ENCODE measurements at regions not wholly inside any gene's neighbourhood (a gene's known extent, or its start where the extent isn't known, plus 50 kb on each side); places are given as distances from the start of the nearest gene placed in this dataset.

DNA sequence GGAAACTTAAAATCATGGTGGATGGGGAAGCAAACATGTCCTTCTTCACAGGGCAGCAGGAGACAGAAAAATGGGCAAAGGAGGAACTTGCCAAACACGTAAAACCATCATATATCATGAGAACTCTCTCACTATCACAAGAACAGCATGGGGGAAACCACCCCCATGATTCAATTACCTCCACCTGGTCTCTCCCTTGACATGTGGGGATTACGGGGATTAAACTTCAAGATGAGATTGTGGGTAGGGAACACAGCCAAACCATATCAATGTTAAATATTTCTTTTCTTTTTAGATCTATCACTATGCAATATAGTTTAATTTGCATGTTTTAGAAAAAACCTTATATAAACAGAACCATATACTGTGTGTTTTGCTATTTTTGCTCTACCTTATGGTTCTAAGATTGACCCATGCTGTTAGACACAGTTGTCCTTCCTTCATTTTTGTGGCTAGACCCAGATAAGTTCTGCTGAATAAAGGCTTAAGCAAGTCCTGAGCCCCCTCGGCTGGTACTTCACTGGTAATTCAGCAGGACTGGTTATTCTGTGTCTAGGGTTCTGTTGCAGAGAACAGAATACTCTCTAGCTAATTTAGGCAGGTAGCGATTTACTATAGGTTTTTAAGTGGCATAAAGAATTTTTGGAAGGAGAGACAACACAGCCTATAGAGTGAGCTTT, 253.7 kb upstream of the HMGA2 start:
- POLR2A ChIA-PET (ENCODE audit: low non-redundant PET) = no interaction called here
- CTCF ChIA-PET = interaction anchor here (0.5 to 0.6 kb wide), 2 partner anchors 10 to 618 kb away, joined by 4 to 5 read pairs; no protein-coding TSS in a partner anchor
- TF ChIP-seq, protein P1, sequence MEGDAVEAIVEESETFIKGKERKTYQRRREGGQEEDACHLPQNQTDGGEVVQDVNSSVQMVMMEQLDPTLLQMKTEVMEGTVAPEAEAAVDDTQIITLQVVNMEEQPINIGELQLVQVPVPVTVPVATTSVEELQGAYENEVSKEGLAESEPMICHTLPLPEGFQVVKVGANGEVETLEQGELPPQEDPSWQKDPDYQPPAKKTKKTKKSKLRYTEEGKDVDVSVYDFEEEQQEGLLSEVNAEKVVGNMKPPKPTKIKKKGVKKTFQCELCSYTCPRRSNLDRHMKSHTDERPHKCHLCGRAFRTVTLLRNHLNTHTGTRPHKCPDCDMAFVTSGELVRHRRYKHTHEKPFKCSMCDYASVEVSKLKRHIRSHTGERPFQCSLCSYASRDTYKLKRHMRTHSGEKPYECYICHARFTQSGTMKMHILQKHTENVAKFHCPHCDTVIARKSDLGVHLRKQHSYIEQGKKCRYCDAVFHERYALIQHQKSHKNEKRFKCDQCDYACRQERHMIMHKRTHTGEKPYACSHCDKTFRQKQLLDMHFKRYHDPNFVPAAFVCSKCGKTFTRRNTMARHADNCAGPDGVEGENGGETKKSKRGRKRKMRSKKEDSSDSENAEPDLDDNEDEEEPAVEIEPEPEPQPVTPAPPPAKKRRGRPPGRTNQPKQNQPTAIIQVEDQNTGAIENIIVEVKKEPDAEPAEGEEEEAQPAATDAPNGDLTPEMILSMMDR (conservative IDR thresholded peaks at IDR 0.05; ENCODE audit: low read depth) = no peak
- H3K27ac ChIP-seq = no peak overlapping the region
- DNase-seq (ENCODE audit: low spot score) = no peak

DNA sequence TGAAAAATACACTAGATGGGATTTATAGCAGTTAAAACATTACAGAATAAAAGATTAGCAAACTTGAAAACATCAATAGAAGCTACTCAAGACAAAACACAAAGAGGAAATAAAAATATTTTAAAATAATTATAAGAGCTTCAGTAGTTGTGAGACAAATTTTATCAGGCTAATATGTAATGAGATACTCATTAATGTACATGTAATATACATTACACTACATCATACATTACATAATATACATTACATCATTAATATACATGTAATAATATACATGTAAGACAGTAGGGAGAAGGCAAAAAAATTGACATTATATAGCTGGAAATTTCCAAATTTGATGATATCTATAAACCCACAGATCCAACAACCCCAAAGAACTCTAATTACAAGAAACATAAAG, 249.4 kb upstream of the HMGA2 start:
- ChIA-PET CTCF (interaction anchor here (0.6 kb wide), 1 partner anchor 15 kb away, joined by 5 read pairs; no protein-coding TSS in a partner anchor), POLR2A (ENCODE audit: low non-redundant PET) (no interaction called here)
- H3K27ac ChIP-seq = no peak overlapping the region
- TF ChIP-seq, protein P1 (conservative IDR thresholded peaks at IDR 0.05; ENCODE audit: low read depth) = no peak
- no peak for DNase-seq (ENCODE audit: low spot score)

DNA sequence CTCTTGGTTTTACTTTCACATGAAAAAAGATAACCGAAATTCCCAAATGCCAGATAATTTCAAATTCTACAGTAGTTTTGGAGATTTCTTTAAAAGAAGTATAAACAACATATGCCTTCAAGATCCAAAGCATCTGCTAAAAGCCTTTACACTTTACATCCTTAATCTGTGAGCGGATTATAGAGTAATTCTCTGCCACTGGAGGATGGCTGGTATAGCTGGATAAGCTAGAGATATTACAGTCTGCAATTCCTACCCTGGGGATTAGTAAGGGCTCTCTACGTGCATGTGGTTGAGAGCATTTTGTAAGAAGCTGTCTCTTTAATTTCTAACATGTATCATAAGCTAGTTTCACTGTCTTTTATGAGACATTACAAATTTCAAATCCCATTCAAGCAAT, 240.3 kb upstream of the HMGA2 start:
- no peak overlapping the region for H3K27ac ChIP-seq
- CTCF ChIA-PET = no interaction called here
- no peak for DNase-seq (ENCODE audit: low spot score)
- TF ChIP-seq, protein P1 (conservative IDR thresholded peaks at IDR 0.05; ENCODE audit: low read depth) = no peak
- POLR2A ChIA-PET (ENCODE audit: low non-redundant PET) = no interaction called here

DNA sequence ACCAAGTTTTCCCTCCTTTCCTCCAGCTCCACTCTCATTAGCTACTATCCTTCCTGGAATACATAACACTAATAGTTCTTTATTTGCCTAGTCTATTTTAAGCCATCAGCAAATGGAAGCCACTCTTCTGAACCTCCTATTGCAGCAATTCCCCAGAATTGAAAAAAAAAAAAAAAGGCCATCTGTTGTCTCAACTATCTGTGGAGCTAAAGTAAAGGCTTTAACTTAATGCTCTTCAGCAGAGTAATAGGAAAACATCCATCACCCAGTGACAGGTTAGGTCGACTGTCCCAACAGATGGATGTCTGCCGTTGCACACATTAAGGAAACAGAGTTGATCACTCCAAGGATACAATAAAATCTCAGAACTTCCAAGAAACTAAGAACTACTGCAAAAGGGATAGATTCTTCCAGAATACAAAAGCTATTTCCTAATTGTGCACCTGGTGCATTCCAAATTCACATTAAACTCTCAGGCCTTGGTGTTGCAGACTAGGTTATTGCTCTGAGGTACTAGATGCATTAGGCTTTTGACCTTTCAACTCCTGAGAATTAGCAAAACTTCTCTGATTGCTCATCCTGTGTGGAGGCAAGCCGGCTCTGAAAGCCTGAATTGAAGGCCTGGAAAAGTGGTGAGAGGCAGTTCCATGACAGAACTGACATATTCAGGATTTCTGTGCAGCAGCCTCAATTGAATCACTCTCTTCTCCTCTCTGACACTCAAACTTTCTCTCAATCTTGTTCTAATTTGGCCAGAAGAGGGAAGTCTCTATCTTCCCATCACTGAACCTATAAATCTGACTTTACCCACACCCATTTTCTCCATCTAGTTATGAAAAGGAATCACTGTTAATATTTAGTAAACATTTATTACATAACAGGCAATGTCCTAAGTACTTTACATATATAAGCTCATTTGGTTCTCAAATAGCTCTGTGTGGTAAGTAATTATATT, 238.4 kb upstream of the HMGA2 start:
- POLR2A ChIA-PET (ENCODE audit: low non-redundant PET) = no interaction called here
- CTCF ChIA-PET = no interaction called here
- H3K27ac ChIP-seq = no peak overlapping the region
- TF ChIP-seq, protein P1 (conservative IDR thresholded peaks at IDR 0.05; ENCODE audit: low read depth) = no peak
- DNase-seq (ENCODE audit: low spot score) = no peak

DNA sequence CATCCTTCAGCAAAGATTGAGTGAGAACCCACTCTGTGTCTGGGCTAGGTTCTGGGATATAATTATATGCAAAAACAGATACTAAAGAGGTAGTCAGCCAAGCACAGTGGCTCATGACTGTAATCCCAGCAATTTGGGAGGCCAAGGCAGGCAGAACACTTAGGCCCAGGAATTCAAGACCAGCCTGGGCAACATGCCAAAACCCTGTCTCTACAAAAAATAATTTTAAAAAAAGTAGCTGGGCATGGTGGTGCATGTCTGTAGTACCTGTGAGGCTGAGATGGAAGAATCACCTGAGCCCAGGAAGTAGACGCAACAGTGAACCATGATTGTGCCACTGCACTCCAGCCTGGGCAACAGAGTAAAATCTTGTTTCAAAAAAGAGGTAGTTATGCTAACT, 237.5 kb upstream of the HMGA2 start:
- TF ChIP-seq, protein P1 (conservative IDR thresholded peaks at IDR 0.05; ENCODE audit: low read depth) = no peak
- no peak overlapping the region for H3K27ac ChIP-seq
- ChIA-PET POLR2A (ENCODE audit: low non-redundant PET) (no interaction called here), CTCF (no interaction called here)
- DNase-seq (ENCODE audit: low spot score) = no peak

DNA sequence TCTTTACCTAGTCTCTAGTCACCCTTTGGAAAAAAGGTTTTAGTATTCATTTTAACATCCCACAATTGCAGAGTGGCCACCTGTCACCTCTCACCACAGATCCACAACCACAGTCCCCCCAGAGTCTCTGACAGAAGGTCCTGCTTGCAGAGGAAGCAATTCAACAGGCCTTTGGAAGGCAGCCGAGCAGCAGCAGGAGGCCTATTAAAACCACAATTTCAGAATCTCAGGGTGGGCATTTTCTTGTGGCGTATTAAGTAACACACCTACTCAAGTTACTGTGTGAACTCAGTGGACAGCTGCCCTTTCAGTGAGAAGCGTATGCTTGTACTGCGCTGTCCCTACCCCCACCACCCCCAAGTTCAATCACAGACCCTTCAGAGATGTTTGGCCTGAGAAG, 234.0 kb upstream of the HMGA2 start:
- TF ChIP-seq, protein P1 (conservative IDR thresholded peaks at IDR 0.05; ENCODE audit: low read depth) = no peak
- CTCF ChIA-PET = no interaction called here

More for the DNA sequence above, 234.0 kb upstream of the HMGA2 start:
- POLR2A ChIA-PET (ENCODE audit: low non-redundant PET) = no interaction called here
- H3K27ac ChIP-seq = no peak overlapping the region
- DNase-seq (ENCODE audit: low spot score) = no peak

All from RWPE1 (cell line).